NCI-H1694 (cell line): ENCODE measurements at regions not wholly inside any gene's neighbourhood (a gene's known extent, or its start where the extent isn't known, plus 50 kb on each side); places are given as distances from the start of the nearest gene placed in this dataset.

Experiments used
- DNase-seq: peaks from one replicate; lab custom pipeline; 2025; lab: John Stamatoyannopoulos, UW

DNA sequence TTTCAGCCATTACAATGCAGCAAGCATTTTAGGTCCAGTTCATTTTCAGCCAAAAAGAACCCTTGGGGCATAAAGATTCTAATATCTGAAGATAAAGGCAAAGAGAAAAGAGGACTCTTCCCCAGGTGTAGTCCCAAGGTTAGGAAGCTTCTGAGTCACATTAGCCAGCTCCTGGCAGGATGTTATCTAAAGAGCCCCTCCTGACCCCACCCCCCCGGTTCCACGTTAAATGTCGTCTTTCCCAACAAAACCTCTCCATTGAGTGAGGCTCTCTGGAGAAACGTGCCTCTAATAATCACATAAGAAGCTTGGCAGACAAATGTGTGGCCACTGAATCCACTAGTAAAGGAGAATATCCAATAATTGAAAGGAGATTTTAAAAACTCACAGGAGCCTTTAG is 267.7 kb downstream of the GALC start:
- DNase-seq, result no peak

- peak; percentile 54 for DNase-seq
Measured at GRCh38 chr14:87712396-87713090, 280.4 kb downstream of the GALC start.

DNA sequence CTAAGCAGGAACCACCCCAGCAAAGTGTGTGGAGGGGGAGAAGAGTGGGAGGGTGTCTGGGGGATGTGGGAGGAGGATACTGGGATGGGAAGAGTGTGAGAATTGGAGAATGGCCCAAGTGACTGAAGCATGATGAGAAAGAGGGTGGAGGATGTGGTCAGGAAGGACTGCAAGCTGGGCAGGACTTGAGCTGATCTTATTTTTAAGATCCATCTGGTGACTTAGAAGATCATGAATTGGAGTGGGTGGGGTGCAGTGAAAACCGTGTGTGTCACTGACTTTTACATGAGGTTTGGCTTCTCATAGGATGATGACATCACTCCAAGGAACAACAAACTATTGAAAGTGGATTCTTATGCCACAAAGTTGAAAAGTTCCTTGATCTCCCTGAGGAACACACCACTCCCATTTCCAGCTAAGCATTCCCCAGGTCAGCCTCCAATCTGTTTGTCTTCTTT is 287.5 kb downstream of the GALC start:
- no peak for DNase-seq

DNA sequence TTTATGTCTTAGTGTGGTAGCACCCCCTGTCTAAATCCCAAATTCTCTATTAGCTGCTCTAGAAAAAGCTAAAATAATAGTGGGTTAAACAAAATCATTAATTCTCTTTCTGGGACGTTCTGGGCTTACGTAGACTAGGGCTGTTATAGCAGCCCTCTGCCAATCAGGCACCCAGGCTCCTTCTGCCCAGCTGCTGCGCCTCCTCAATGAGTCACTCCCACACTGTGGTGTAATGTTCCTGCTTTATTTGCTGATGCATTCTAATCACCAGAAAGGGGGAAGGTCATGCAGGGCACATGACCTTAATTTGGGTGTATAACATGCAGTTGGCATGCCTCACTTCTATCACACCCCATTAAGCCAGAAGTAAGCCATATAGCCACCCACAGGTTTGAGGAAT is 294.5 kb downstream of the GALC start:
- DNase-seq, result no peak

- peak; percentile 62 for DNase-seq
Measured at GRCh38 chr14:87696485-87696884, 296.5 kb downstream of the GALC start.

- DNase-seq, result no peak
Measured at GRCh38 chr14:87691042-87691881, 301.7 kb downstream of the GALC start.

DNA sequence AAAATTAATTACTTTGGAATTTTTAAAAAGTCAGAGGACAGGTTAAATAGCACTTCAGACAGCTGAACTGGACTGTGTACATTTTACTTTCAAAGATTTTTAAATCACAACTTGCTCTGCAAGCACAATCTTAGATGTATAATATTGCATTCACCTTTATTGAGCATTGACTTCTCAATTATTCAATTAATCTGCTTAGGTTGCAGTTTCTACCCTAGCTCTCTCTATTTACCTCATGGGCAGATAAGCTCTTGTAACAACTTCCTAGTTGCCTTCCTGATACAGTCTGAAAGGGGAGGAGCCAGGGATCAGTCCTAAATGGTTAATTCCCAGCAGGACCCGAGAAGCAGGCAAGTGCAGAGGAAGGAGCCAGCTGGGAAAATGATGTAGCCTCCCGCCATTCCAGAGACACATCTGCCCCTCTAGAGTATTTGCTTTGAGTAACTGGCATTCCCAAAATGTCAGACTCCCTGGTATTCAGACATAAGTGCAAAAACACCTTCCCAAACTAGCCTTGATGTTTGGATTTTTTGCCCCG is 302.8 kb downstream of the GALC start:
- DNase-seq, result no peak

- no peak for DNase-seq
Measured at GRCh38 chr14:87688524-87688923, 304.5 kb downstream of the GALC start.

- no peak for DNase-seq
Measured at GRCh38 chr14:87687420-87687819, 305.6 kb downstream of the GALC start.

DNA sequence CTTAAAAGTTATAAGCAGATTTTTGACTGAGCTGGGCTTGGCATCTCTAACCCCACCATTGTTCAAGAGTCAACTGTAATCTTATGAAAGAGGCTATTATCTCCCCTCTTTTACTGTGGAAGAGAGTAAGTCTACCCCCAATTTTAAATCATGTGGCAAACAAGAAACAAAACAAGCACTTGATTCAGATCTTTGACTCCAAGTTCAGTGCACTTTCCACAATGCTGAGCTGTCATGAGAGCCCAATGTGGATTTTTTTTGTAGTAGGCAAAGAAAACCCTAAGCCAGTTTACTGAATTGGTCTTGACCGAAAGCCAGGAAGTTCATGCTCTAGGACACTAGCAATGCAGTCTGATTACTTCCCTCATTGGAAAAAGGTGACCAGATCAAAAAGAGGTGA is 306.2 kb downstream of the GALC start:
- DNase-seq, result no peak

- no peak for DNase-seq
Measured at GRCh38 chr14:87679866-87680265, 313.1 kb downstream of the GALC start.

- no peak for DNase-seq
Measured at GRCh38 chr14:87678624-87679023, 314.4 kb downstream of the GALC start.

DNA sequence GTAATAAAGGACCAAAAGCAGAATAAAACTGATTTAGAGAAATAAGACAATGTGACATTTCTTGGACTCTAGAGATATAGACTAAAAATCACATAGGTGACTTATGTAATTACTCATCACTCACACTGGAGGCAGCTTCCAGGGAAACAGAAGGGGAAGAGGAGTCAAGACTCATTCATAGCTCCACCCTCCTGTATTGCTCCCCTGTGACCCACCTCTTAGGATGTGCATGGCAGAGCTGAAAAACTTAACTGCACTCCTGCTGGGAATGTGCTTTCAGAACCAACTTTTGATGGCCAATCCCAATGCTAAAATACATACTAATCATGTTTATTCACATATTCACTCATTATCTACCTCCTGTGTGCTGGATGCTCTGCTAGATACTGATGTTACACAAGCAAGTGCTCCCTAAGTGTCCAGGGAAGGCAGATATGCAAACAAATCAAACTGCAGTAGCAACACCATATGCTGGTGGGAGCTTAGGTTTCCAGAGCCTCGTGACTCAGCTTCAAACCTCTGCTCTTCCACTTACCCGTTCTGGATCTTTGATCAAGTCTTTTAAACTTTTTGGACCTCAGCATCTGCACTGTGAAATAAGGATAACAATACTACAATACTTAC is 316.1 kb downstream of the GALC start:
- peak; percentile 17 for DNase-seq

DNA sequence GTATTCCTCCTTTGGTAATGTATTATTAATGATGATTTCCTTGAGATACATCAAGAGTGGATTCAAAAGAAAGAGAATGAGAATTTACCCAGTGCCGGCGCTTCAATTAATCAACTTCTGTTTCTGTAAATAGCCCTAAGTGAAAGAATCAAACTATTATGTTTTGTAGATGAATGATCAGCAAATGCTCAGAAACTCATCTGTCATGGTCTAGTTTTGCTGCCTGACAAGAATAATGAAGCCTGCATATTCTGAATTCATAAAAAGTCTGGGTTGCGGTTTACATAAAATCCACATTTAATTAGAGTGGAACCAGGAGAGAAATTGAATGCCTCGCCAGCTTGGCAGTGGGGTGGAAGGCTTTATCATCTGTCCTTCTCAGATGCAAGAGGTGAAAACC is 325.3 kb downstream of the GALC start:
- DNase-seq, result no peak

DNA sequence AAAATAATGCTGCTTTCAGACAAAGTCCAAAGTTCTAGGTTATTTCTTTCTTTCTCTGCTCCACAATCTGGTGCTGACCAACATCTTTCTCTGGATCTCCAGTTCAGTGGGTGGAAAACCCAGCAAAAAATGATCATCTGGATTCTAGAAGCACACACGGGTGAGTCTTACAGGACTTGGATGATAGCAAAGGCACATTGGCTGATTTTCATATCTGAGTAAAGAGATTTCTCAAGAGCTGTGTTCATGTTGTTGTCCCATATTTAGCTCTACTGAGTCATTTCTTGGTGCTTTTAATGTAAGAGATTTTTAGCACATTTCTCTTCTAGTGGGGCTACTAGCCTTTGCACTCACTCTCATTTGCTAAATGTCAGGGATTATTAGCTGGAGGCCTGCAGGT is 336.7 kb downstream of the GALC start:
- no peak for DNase-seq

GRCh38 chr14:87652278-87652677 is 340.7 kb downstream of the GALC start:
- no peak for DNase-seq

GRCh38 chr14:87644689-87645088 is 348.3 kb downstream of the GALC start:
- DNase-seq, result no peak

GRCh38 chr14:87643005-87643404 is 350.0 kb downstream of the GALC start:
- DNase-seq, result peak; percentile 45

GRCh38 chr14:87640553-87640952 is 352.4 kb downstream of the GALC start:
- no peak for DNase-seq

- no peak for DNase-seq
Measured at GRCh38 chr14:87638196-87638595, 354.8 kb downstream of the GALC start.

GRCh38 chr14:87635442-87635841 is 357.5 kb downstream of the GALC start:
- DNase-seq, result no peak

GRCh38 chr14:87632796-87633195 is 360.2 kb downstream of the GALC start:
- no peak for DNase-seq

DNA sequence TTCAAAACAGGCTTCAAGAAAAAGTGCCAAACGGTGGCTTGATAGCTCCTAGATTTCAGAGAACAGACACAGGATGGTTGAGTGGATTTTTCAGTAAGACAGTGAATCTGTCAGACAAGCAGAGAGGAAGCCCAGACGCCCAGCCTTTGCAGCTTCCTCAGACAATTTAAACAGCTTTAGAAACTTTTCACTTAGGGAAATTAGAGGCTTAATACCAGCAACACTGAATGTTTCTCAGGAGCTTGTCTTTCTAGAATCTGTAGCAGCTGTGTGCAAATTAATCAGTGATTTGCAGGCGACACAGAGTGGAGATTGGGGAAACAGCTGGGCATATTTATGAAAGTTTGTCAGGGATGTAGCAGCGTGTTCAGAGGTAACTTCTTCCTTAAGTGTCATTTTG is 362.1 kb downstream of the GALC start:
- peak; percentile 16 for DNase-seq
